C4-2B (cell line): ENCODE measurements at regions not wholly inside any gene's neighbourhood (a gene's known extent, or its start where the extent isn't known, plus 50 kb on each side); places are given as distances from the start of the nearest gene placed in this dataset.
"Not testable (repeated sequence)": the region's sequence is repeated elsewhere in the genome, so short reads cannot be mapped to it uniquely, and the experiment has no call there.

Experiments used
- CTCF ChIP-seq: fragments of 450-650 bp; conservative IDR thresholded peaks from 2 replicates; pipeline ENCODE4 v1.5.1; 2017; ENCODE audit warnings: mild to moderate bottlenecking
- ZFX ChIP-seq: fragments of 450-650 bp; IDR thresholded peaks from 2 replicates; pipeline ENCODE4 v1.6.1; 2017

DNA sequence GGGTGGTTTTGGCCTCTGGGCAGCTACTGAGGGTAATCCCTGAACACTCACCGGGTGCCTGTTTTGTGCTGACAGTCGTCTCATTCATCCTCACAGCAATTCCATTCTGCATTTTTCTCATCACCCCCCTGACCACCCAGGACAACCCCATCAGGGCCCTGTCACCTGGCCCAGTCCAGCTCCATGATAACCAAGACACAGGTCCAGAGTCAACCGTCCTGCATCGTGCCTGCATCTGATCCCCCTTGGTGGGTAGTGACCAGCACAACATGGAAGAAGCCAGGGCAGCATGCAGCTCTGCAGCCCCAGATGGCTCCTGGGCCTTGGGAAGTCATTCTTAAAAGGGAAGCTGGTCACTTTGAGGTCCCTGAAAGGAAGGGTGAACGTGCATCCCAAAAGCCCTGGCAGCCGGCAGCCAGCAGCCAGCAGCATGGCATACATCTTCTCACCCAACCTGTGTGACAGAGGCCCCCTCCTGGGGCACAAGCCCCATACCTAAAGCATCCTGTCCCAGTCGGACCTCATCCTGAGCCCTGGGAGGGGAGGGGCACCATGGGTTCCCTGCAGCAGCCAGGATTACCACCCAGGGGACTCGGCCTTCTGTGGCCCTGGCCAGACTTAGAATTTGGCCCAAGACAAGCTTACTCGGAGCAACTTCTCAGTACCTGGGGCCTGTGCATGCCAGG is 574.2 kb downstream of the CWH43 start:
- TF ChIP-seq CTCF, ZFX: not testable (repeated sequence)
